ENCODE measurements at regions not wholly inside any gene's neighbourhood (a gene's known extent, or its start where the extent isn't known, plus 50 kb on each side); places are given as distances from the start of the nearest gene placed in this dataset.
"Not testable (repeated sequence)": the region's sequence is repeated elsewhere in the genome, so short reads cannot be mapped to it uniquely, and the experiment has no call there.

DNA sequence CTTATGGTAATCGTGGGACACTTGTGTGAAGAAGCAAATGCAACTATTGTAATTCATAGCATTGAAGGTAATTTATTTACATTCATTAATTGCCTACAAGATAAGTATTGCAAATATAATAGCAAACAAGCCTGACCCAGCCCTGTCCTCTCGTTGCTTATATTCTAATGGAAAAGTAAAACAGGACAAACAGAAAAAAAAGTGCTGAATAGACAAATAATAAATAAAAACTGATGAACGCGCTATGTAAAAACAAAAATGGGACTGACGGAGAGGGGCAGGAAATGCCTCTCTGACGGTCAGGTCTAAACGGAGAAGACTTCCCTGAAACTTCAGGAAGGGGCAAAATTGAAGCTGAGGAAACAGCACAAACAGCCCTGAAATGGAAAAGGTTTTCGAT, 284.9 kb upstream of the FRG1 start:
- DNase-seq = not testable (repeated sequence)

DNA sequence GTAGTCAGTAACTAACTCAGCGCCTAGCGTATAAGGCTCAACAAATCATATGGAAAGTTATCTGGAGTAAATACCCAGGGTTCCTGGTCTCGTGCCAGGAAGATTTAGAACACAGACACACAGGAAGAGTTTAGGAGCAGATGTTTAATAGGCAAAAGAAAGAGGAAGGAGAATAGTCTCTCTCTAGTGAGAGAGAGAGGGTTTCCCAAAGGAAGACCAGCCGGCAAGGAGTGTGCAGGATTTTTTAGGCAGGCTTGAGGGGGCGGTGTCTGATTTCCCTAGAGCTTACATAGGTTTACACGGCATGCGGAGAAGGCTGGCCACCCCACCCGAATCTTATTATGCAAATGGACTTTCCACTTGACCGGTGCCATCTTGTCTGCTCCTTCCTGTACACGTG, 284.0 kb upstream of the FRG1 start:
- DNase-seq = no peak

DNA sequence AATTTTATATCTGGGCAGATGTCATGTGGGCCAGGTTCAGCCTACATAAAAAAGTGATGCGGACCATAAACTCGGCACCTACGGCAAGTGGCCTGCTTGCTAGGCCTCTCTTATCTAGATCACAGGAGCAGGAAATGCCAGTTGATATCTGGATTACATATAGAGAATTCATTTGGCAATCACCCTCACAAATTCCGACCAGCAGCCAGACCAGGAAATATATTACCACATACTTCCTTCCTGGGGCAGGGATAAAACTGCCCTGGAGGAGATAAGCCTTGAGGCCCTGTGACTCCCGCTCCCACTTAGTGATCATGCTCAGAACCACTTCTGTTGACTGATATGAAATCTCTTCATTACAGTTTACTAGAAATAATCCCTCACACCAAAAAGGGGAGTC, 282.4 kb upstream of the FRG1 start:
- not testable (repeated sequence) for DNase-seq

DNA sequence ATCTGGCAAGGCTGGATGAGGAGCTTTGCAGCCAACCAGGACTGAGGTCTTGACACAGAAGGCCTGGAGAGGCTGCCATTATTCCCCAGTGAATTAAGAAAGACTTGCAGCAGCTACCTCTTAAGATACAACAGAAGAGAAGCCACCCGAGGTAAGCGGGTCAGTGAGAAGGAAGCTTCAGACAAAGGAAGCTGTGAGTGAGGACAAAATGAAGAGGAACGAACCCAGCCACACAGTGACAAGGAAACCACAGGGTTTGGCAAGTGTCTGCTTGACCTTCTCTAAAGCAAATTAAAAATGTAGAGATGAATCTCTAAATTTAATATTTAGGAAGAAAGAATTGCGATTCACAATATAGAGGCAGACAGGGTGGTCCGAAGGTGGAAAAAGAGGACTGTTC, 281.8 kb upstream of the FRG1 start:
- DNase-seq = not testable (repeated sequence)

DNA sequence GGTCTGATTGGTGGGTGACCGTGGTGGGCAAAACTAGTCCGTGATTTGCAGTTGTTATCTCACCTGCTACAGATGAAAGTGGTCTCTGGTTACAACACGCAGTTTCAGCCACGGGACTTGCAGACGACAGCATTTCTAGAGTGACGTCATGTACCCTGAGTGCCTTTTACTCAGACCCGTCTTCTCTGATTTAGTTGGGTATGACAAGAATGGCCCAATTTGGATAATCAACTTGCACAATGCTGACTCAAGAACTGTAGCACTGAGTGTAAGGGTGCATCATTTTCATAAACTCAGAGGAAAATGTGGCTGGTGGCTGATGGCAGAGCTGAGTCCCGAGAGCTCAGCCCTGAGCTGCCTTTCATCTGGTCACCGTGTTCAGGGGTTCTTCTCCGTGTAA, 281.4 kb upstream of the FRG1 start:
- DNase-seq = no peak

DNA sequence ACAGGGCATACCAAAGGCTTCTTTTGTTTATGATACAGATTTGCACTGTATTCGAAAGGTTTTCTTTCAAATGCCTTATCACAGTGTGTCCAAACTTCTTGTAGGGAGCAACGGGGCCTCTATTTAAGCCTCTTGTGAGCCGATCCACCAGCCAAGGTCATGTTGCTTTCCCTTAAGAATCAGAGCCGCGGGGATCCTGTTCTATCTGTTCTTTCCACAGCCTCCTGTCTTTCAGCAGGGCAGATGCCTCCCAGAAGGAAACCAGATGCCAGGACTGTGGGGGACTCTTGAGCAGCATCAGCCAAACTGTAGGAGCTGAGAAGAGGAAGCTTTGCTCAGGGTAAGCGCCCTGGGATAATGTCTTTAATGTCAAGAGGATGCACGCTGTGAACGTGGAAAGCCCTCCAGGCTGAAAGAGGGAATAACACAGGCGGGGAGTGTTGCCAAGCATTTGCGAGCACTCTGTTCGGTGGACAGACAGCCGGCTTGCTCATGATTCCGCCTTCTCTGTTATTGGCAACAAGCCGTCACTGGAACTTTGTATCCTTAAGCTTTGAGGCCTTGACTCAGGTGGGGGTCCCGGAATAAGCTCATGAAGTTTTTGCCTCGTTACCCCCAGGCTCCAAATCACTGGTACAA, 279.8 kb upstream of the FRG1 start:
- no peak for DNase-seq

DNA sequence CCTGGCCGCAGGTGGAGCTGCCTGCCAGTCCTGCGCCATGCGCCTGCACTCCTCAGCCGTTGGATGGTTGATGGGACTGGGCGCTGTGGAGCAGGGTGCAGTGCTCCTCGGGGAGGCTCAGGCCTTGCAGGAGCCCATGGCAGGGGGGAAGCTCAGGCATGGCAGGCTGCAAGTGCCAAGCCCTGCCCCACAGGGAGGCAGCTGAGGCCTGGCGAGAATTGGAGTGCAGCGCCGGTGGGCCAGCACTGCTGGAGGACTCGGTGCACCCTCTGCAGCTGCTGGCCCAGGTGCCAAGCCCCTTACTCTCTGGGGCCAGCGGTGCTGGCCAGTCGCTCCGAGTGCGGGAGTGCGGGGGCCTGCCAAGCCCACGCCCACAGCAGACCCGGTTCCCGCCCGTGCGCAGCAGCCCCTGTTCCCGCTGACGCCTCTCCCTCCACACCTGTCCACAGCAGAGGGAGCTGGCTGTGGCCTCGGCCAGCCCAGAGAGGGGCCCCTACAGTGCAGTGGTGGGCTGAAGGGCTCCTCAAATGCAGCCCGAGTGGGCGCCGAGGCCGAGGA, 275.9 kb upstream of the FRG1 start:
- DNase-seq = no peak

DNA sequence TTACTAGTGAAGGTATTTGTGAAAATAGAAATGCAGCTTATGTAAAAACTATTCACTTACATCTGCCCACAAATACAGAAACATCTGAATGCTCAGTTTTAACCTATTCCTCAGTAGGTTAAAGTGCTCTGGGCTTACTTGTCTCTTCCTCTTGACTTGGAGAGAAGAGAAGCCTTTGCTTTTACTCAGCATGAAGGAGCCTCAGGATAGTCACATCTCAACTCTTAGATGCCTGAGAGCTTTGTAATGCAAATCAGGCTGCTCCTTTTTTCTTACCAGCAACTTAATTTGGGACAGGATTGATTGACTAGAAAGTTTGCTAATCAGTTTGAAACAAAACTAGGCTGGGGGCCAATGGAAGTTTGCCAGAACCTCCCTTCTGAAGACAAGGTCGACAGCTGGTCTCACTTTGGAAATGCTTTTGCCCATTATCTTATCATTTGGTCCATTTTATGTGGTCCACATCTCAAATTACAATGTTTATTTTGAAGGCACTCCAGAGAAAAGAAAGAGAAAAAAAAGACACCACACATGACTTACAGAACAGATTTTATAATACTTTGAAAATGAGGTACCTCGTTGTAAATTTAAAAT, 274.9 kb upstream of the FRG1 start:
- DNase-seq = not testable (repeated sequence)

DNA sequence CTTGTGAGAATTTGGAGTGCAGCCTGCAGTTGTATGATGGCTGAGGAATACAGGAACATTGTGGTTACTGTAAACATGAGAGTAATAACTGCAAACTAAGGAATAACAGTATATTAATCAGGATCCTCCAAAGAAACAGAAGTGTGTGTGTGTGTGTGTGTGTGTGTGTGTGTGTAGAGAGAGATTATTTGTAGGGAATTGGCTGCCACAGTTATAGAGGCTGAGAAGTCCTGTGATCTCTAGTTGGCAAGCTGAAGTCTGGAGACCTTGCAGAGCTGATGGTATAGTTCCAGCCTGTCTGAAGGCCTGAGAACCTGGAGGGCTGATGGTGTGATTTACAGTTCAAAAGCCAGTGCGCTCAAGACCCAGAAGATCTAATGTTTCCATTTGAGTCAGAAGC, 273.3 kb upstream of the FRG1 start:
- not testable (repeated sequence) for DNase-seq

DNA sequence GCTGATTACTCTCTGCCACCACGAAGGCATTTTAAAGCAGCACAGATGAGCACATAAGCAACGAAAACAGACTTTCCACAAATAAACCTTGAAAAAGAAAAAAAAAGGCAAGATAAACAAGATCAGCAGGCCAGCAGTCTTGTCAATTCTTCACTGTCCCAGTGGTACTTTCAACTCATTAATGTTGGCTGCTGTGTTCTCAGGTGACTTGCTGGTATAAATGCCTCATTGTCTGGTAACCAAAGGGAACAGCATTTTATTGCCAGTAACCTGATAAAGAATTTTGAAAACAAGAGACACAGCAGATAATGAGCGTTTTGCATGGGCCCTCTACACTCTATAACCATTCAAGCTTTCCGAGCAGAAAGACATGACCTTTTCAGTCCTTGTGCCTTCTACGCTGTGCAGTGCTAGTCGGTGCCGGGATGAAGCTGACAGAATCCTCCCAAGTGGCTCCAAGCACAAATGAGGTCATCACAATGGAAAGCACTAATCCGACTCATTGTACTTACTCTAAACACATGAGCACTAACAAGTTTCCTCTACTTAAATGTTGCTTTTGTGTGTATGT, 242.9 kb upstream of the FRG1 start:
- DNase-seq = not testable (repeated sequence)

DNA sequence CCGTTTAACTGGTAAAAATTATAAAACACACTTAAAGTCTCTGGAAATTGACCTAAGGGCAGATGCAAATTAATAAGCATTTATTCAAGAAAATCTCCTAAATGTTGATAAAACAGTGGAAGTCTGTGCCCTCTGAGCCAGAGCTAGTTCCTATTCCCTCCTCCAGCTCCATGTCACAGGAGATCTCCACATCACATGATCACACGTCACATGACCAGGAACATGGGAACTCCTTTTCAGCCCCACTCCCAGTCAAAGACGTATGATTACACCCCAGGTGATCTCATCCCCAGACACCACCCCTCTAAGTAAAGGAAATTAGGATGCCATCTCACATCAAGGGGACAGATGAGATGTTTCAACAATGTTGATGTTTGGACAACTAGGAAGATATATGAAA, 237.7 kb upstream of the FRG1 start:
- DNase-seq = not testable (repeated sequence)

DNA sequence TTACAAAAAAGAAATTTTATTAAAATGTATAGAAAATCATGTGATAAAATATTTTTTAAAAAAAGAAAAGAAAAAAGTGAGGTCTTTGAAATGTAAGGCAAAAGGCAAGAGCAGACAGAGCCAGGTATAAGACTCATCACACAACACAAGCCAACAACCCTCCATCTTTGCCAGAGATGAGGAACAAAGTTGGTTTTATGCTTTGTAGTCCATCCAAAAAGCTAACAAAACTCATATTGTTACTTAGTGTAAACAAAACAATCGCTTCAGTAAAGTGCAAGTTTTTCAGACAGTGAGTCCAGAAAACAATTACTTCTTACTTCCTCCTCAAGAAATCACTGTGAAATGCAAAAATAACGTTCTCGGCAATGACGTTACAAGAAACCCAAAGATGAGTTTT, 233.9 kb upstream of the FRG1 start:
- not testable (repeated sequence) for DNase-seq

DNA sequence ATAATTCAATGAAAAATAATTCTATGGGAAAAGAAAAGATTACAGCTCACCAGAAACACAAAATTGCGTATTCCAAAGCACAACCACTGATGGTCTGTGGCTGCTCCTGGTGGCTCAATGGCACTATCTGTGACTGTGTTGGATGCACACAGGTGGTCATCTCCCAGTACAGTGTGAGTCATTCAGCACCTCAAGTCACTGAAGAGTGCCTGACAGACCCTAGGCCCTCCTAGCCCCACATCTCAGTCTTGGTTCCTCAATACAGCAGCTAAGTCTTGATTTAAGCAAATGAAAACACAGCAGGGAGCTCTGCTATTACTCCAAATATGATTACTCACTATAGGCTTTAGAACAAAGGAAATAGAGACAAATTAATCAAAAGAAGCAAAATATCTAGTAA, 233.4 kb upstream of the FRG1 start:
- DNase-seq = not testable (repeated sequence)

DNA sequence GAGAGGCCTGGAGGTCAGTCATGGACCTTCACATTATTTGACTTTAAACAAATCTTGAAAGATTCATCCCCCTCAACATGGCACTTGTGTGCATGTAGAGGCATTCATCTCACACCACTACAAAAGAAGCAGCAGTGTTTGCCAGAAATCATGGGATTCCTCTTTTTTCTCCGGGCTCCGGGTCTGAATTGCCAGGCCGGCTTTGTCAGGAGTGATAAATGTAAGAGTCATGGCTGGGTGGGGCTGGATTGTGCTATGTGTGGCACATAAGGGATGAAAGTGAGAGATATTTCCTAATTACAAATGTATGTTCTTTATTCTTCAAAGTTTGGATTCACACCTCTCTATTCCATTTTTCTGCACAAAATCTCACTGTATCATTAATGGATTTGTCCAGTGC, 228.7 kb upstream of the FRG1 start:
- DNase-seq = not testable (repeated sequence)

DNA sequence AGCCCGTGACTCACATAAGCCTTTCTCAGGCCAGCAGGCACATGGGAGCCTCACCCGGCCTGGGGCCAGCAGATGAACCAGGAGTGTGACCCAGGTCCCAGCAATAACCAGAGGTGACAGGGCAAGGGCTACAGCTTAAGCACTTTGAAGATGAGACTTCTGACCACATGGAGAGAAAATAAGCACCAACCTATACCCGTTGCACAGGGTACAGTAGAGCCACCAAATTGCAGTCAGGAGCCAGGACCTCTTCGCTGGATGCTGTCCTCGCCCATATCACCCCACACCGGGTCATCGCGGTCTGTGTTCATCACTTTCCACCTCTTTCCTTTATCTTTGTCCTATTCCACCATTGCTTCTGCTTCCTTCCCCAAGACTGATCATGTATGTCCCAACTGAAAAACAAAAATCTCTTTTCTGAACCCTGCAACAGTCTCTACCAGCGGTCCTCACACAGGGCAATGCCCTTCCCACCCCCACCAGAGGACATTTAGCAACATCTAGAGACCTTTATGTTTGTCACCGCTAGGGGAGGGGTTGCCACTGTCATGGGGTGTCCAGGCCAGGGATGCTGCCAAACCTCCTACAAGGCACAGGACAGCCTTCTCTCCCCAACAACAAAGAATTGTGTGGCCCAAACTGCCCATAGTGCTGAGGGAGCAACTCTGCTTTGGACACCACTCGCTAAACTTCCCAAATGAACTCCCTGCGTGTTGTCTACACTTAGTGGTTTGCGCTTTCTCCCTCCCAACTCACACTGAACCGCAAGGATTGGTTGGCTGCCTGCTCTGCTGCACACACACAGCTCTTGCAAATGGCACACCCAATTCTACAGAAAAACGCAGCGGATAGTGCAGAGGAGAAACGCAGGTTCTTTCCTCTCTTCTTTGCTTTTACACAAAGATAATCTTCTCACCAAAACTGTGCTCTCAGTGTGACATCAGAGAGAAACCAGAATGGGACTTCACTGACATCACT, 219.4 kb upstream of the FRG1 start:
- DNase-seq = not testable (repeated sequence)

DNA sequence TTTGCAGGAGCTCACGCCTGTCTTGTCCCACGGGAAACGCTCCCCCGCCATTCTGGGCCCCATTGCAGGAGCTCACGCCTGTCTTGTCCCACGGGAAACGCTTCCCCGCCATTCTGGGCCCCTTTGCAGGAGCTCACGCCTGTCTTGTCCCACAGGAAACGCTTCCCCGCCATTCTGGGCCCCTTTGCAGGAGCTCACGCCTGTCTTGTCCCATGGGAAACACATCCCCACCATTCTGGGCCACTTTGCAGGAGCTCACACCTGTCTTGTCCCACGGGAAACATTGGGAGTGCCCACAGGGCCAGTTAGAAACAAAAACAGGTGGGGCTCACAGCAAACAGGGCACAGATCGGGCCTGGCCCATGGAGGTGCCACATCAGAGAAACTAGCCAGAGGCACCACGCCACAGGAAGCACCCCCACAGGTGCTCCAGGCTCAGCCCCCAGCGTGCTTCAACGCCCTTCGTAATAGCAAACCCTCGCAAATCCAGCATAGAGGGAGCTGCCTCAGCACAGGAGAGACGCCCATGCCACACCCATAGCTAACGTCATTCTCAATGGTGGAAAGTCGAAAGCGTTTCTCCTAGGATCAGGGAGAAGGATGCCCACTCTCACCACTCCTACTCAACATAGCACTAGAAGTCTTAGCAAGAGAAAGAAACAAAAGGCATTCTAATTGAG, 218.2 kb upstream of the FRG1 start:
- peak; percentile 83 for DNase-seq

DNA sequence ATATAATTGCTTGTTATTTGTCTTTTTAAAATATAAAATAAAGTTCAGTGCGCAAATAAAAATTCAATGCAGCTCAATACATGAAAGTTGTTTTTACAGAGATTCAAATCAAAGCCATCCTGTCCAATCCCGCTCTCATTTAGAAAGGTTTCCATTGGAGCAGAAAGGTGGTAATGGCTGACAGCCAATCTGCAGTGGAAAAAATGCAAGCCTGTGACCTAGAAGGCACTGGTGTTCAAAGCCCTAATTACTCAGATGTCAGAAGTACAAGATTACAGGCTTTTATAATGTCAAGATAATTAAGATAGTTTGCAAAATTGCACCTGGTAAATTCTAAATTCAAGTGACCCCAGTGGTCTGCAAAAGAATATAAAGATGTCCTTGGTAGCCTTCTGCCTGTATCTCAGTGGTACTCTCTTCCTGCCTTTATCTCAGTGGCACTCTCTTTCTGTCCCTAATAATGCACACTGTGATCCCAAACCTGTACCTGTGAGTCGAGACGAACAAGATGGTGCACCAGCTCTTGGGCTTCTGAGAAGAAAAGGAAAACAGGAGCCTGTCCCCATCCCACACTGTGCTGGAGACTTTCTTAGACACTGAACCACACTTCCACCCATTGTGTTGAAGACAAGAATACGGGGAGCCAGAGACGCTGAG, 212.6 kb upstream of the FRG1 start:
- DNase-seq = not testable (repeated sequence)

DNA sequence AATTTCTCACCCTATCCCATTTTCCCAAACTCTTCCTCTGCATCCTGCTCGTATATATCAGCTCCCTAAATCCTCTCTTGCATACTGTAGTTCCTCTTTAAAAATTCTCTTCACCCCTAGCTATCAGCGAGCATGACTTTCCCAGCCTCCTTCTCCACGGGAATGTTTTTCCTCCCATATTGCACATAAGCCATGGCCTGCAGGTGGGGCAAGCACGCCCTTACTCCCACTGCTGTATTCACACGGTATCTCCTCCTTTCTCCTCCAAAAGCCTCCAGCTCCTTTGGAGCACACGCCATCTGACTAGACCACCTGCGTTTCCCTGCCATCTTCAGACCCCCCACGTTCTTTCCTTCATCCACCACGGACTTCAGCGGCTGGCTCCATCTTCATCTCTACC, 208.7 kb upstream of the FRG1 start:
- not testable (repeated sequence) for DNase-seq

DNA sequence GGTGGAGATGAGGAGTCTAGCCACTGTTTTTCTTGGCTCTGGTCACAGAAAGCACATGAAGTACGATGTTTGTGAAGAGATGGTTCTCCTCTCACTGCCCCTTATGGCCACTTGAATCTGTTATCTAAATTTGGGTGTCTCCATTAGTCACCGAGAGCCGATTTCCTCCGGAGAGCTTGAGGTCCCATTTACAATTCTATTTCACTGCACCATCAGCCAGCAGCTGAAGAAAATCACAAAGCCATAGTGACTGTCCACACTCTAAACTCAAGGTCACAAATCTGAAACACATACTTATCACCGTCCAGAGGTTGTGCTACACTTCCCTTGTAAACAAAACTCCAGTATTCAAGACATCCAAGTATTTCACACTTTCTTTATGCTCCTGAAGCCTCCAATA, 207.2 kb upstream of the FRG1 start:
- not testable (repeated sequence) for DNase-seq

DNA sequence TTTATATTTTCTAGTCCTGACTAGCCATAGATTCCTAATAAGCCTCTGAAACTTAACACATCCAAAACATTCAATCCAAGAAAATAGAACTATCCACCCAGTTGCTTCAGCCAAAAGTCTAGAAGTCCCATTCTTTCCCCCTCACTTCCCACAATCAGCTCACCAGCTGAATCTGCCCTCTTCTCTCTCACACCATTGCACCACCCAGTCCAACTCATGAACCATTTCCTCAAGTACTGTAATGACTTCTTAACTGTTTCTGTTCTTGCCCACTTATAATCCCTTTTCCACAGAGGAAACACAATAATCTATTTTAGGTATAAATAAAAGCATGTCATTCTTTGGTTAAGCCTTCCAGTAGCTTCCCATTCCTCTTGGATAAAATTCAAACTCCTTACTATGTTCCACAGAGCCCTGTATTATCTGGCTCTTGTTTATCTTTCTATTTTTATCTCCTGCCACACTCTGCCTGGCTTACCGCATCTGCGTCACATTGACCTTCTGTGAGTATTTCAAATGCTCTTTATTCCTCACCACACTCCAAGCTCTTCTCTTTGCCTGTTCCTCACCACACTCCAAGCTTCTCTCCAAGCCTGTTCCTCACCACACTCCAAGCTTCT, 205.9 kb upstream of the FRG1 start:
- DNase-seq = peak; percentile 16

DNA sequence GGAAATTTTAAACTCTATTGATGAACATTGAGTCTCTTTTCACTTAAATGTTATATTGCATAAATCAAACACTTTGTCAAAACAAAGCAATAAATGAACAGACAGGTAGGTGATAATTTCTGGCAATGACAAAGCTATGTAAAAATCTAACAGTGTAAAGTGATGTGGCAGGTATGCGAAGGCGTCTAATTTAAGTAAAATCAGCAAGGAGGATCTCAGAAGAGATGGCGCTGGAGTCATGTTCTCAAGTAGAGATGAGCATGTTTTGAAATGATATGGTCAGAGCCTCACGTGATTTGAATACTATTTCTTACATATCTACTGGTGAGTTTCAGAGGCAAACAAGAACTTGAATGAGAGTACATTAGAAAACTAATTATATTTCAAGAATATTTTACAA, 204.0 kb upstream of the FRG1 start:
- DNase-seq = not testable (repeated sequence)

All from DMS153 (cell line).